ENCODE measurements at regions not wholly inside any gene's neighbourhood (a gene's known extent, or its start where the extent isn't known, plus 50 kb on each side); places are given as distances from the start of the nearest gene placed in this dataset.

- H3K4me3 ChIP-seq (ENCODE audit: low read depth, low read length): no peak overlapping the region
- H3K27me3 ChIP-seq (replicated peaks): no peaks in the 10 kb centered on the region
- DNase-seq: no peak
- in situ Hi-C loops (cut with HindIII; ENCODE audit: low pct_ligation_motif_present, low sequenced_read_pairs): no loop called here
- TF ChIP-seq CTCF (IDR thresholded peaks at IDR 0.05; ENCODE audit: low read depth, low read length, missing control alignments): no peak
- no peaks in the 10 kb centered on the region for H3K36me3 ChIP-seq (replicated peaks)
- H3K27ac ChIP-seq: no peak overlapping the region
Observed at GRCh38 chr3:8204331-8204730, 297.3 kb upstream of the LMCD1 start.

GRCh38 chr3:8204853-8205650 is 296.6 kb upstream of the LMCD1 start:
- no peaks in the 10 kb centered on the region for H3K27me3 ChIP-seq (replicated peaks)
- H3K4me3 ChIP-seq (ENCODE audit: low read depth, low read length): no peak overlapping the region
- no peaks in the 10 kb centered on the region for H3K36me3 ChIP-seq (replicated peaks)
- peak; percentile 22 for DNase-seq
- no peak overlapping the region for H3K27ac ChIP-seq
- TF ChIP-seq CTCF (IDR thresholded peaks at IDR 0.05; ENCODE audit: low read depth, low read length, missing control alignments): no peak
- in situ Hi-C loops (cut with HindIII; ENCODE audit: low pct_ligation_motif_present, low sequenced_read_pairs): no loop called here

GRCh38 chr3:8205881-8206280 is 295.7 kb upstream of the LMCD1 start:
- H3K36me3 ChIP-seq (replicated peaks): no peaks in the 10 kb centered on the region
- no peak overlapping the region for H3K4me3 ChIP-seq (ENCODE audit: low read depth, low read length)
- no peaks in the 10 kb centered on the region for H3K27me3 ChIP-seq (replicated peaks)
- H3K27ac ChIP-seq: no peak overlapping the region
- no peak for DNase-seq
- in situ Hi-C loops (cut with HindIII; ENCODE audit: low pct_ligation_motif_present, low sequenced_read_pairs): no loop called here
- TF ChIP-seq CTCF (IDR thresholded peaks at IDR 0.05; ENCODE audit: low read depth, low read length, missing control alignments): no peak

GRCh38 chr3:8206971-8207617 is 294.5 kb upstream of the LMCD1 start:
- no peak for DNase-seq
- Histone ChIP-seq H3K27ac (no peak overlapping the region), H3K4me3 (ENCODE audit: low read depth, low read length) (no peak overlapping the region), H3K27me3 (replicated peaks) (no peaks in the 10 kb centered on the region), H3K36me3 (replicated peaks) (no peaks in the 10 kb centered on the region)
- in situ Hi-C loops (cut with HindIII; ENCODE audit: low pct_ligation_motif_present, low sequenced_read_pairs): no loop called here
- no peak for TF ChIP-seq CTCF (IDR thresholded peaks at IDR 0.05; ENCODE audit: low read depth, low read length, missing control alignments)

- in situ Hi-C loops (cut with HindIII; ENCODE audit: low pct_ligation_motif_present, low sequenced_read_pairs): no loop called here
- Histone ChIP-seq H3K27me3 (replicated peaks) (no peaks in the 10 kb centered on the region), H3K36me3 (replicated peaks) (no peaks in the 10 kb centered on the region), H3K4me3 (ENCODE audit: low read depth, low read length) (no peak overlapping the region), H3K27ac (peak overlapping the region; percentile 55)
- DNase-seq: peak; percentile 60
- no peak for TF ChIP-seq CTCF (IDR thresholded peaks at IDR 0.05; ENCODE audit: low read depth, low read length, missing control alignments)
Observed at GRCh38 chr3:8210882-8211341, 290.7 kb upstream of the LMCD1 start.

All from brain microvascular endothelial cell (primary cell).